Stimulated activated CD8-positive, alpha-beta memory T cell treated with anti-CD3 and anti-CD28 coated beads, Interleukin-4, amount 100 ng/mL, for 48 hours (primary cell): ENCODE measurements at regions not wholly inside any gene's neighbourhood (a gene's known extent, or its start where the extent isn't known, plus 50 kb on each side); places are given as distances from the start of the nearest gene placed in this dataset.
"Not testable (repeated sequence)": the region's sequence is repeated elsewhere in the genome, so short reads cannot be mapped to it uniquely, and the experiment has no call there.

Experiments
- DNase-seq: peaks from one replicate; pipeline ENCODE4 v3.0.0-alpha.2; 2020

GRCh38 chr2:4753721-4754120 lies 938.5 kb upstream of the SOX11 start:
- DNase-seq, result no peak

- no peak for DNase-seq
Observed at GRCh38 chr2:4762951-4763376, 929.2 kb upstream of the SOX11 start.

DNA sequence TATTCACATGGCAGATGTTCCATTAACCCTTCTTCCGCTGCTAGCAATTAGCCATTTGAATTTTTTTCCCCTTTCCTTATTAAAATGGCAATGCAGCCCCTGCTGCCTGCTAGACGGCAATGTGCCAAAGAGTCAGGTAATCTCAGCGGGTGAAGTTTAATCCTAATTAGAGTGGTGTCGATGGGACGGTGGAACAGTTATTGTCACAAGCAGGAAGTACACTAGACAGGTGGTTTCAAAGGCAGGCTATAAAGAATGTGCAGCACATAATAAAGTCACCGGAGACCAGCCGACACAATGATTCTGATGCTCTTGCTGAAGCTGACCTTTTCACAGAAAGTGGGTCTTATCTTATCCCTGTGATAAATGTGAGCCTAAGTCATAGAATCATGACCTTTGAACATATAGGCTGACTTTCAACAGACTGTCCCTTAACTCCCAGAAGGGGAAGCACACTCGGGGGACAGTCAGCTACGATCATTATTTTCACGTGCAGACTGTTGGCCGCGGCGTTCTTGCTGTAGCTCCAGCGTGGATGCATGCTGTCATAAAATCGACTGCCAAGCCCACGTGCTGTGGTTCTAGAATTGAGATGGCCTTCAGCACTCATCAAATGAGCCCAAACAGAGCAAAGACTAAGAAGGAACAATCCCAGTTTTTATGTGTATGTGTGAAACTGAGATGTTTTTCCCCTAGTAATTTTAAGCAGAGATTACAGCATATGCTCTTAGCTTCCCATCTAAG lies 926.2 kb upstream of the SOX11 start:
- no peak for DNase-seq

GRCh38 chr2:4775668-4776067 lies 916.5 kb upstream of the SOX11 start:
- DNase-seq, result no peak

DNA sequence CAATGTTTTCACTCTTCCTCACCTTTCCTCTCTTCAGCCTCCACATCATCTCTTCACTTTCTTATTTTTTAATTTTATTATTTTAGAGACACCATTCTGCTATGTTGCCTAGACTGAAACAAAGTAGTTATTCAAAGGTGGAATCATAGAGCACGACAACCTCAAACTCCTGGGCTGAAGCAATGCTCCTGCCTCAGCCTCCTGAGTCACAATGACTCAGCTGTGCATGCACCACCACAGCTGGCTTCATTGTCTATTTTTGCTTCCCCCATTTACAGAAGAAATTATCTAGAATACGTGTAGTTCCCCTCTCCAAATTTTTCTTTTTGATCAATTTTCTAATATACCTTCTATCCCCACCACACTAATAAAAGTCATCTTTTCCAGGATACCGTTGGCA lies 911.5 kb upstream of the SOX11 start:
- no peak for DNase-seq

- no peak for DNase-seq
Observed at GRCh38 chr2:4782647-4783046, 909.5 kb upstream of the SOX11 start.

- DNase-seq, result no peak
Observed at GRCh38 chr2:4791488-4791887, 900.7 kb upstream of the SOX11 start.

GRCh38 chr2:4792126-4792525 lies 900.1 kb upstream of the SOX11 start:
- DNase-seq, result no peak

- no peak for DNase-seq
Observed at GRCh38 chr2:4803396-4803795, 888.8 kb upstream of the SOX11 start.

- DNase-seq, result not testable (repeated sequence)
Observed at GRCh38 chr2:4814137-4814536, 878.0 kb upstream of the SOX11 start.

DNA sequence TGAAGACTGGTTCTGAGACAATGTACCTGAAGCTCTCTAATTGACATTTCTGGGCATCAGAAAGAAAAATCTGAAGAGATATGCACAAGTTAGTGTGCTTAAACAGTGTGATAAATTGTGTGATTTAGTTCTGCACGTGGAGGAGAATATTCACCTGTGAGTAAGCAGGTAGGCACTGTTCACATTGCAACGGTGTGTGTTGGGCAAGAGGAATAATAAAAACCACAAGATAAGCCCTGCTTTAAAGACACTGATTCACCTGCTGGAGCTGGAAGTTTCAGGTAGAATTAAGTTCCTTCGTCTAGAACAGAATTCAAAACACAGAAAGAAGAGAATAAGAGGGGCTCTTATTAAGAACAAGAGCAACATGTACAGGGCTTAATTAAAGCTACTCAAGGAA lies 864.3 kb upstream of the SOX11 start:
- DNase-seq, result no peak

DNA sequence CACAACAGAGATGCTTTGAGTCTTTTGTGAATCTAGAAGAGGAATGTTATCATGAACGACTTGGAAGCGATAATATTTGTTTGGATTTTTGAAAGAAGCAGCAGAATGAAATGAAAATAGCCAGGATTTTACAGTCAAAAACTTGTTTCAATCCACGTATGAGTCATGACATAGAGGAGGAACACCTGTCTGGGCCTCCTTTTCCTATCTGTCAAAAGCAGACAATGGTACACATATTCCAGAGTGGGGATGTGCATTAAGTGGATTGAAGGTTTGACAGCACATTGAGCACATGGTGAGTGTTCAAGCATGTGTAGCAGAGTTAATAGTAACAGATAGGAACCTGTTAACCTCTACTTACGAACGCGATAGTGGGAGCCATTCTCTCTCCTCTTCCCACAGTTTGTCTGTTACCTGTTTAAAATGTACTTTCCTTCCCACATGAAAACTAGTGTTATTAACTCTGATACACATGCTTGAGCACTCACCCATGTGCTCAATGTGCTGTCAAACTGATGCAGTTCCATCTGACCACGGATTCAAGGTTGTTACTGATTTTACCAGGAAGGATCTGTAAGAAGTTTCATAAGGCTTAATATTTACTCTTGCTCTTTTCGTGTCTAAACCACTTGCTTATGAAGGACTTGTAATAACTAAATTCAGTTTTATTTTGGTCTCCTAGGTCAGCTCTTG lies 863.4 kb upstream of the SOX11 start:
- no peak for DNase-seq

DNA sequence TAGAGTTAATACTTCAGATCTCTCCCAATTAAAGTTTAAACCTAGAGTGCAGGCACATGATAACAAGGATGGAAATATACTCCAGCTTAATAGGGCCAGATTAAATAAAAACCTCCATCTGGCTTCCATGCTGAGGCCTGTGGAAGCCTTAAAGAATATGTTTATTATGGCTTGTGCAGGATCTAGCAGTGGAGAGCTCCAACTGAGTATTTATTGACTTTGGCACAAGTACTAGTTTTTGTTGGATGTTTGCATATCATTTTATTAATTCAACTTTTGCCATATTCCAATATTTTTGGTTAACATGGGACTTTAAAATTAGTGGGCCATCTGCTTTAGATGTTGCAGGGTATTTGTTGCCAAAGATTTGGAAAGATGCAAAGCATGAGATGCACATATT lies 860.4 kb upstream of the SOX11 start:
- DNase-seq, result no peak

DNA sequence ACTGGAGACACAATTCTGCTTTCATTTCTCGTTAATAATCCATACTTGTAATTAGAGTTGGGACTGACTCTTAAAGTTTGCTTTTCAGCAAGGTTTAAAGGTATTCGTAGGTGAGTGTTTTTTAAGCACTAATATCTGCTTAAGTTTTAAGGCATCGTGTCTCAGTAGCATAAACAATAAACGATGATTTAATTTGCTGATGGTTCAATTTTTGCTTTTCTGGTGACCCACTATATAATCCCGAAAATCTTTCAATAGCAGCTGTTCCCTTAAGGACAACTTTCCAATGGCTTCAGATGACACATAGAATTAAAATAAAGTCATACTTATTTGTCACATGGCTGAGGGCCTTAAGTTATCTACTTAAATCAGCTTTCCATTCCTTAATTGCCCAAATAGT lies 859.5 kb upstream of the SOX11 start:
- no peak for DNase-seq

GRCh38 chr2:4838626-4839025 lies 853.6 kb upstream of the SOX11 start:
- no peak for DNase-seq

DNA sequence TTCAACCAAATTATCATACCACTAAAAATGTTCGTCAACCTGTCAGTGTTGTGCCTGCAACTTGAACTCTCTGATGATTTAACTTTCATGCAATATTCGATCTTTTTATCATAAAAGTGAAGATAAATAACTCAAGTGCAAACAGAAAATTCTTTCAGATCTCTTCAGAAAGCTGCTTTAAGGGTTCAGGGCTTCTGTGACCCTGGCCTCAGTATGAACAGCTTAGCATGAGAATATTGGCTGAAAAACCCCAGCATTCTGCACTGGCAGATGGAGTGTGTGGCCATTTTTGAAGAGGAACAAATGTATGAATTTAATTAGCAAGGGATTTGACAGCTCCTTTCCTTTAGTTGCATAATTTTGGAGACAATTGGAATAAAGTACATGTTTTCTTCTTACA lies 851.4 kb upstream of the SOX11 start:
- DNase-seq, result no peak

- DNase-seq, result no peak
Observed at GRCh38 chr2:4844881-4845280, 847.3 kb upstream of the SOX11 start.

DNA sequence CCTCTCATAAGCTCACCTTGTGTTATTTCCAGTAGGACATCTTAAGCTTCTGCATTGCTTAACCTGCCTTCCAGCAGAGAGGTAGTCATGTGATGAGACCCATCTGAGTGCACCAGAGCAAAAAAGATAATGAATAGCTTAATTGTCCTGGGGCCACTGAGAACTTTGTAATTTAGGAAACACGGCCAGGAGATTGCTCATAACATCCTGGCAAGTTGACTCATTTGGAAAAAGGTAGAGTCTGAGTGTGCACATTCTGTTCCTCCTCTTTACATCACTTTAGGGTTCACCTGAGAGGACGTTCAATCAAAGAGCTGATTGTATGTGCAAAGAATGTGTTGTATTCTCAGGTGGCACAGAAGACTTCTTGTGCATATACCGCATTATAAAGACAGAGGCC lies 830.2 kb upstream of the SOX11 start:
- DNase-seq, result no peak

DNA sequence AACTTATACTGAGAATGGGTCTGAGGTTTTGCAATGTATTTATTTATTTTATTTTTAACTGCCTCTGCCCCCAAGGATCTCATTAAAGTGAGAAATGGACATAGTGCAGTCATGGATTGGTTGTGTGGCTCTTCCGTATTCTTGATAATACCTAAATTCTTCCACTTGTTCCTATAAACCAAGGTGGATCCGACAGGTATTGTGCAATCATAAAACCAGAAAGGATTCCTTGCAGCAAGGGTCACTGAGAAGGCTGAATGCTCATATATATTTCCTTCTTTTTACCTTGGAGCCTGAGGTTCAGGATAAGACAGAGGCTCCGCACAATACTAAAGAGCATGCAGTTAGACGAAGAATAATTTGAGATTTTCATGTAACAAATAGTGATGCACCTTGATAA lies 826.0 kb upstream of the SOX11 start:
- no peak for DNase-seq

DNA sequence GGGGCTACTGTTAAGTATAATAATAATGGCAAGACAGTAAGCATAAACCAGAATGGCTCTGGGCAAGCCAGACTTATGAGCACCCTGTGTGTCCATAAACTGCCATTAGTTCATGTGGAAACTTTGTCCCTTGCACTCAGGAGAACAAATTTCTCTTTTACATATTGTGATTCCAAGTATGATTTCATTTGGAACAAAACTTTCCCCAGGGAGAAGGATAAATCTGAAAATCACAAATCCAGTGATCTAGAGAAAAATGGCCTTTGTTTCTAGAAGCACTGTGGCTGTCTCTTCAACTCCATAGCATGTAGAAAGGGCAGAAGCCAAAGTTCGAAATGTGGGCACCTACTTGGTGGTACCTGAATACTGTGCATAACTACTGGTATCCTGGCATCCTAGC lies 823.7 kb upstream of the SOX11 start:
- no peak for DNase-seq

DNA sequence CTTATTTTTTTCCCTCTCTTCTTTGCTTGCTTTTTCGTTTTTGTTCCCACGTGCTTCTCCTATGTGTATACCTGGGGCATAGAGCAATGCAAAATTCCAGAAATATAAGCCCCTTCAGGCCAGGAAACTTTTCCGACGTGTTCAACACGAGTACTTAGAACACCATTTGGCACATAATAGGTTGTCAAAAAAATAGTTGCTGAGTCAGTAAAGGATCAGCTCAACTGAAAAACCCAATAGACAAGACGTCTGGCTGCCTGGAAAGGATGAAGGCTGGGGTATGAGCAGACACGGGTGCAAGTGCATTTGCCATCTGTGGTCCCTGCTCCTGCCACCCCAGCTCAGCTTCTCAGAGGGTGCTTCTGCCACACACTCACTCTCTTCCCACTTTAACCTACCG lies 823.0 kb upstream of the SOX11 start:
- DNase-seq, result no peak

- no peak for DNase-seq
Observed at GRCh38 chr2:4873364-4873763, 818.8 kb upstream of the SOX11 start.

- DNase-seq, result no peak
Observed at GRCh38 chr2:4873876-4874593, 818.1 kb upstream of the SOX11 start.

- no peak for DNase-seq
Observed at GRCh38 chr2:4882421-4882820, 809.8 kb upstream of the SOX11 start.
